ENCODE measurements at regions not wholly inside any gene's neighbourhood (a gene's known extent, or its start where the extent isn't known, plus 50 kb on each side); places are given as distances from the start of the nearest gene placed in this dataset.

GRCh38 chr1:82560566-82560965, 759.8 kb downstream of the ADGRL2 start:
- no peak for DNase-seq (ENCODE audit: low read depth)

GRCh38 chr1:82555501-82555900, 754.8 kb downstream of the ADGRL2 start:
- no peak for DNase-seq (ENCODE audit: low read depth)

GRCh38 chr1:82549841-82550240, 749.1 kb downstream of the ADGRL2 start:
- no peak for DNase-seq (ENCODE audit: low read depth)

GRCh38 chr1:82542766-82543165, 742.0 kb downstream of the ADGRL2 start:
- DNase-seq (ENCODE audit: low read depth), result no peak

GRCh38 chr1:82542141-82542540, 741.4 kb downstream of the ADGRL2 start:
- no peak for DNase-seq (ENCODE audit: low read depth)

GRCh38 chr1:82540006-82540405, 739.3 kb downstream of the ADGRL2 start:
- no peak for DNase-seq (ENCODE audit: low read depth)

- peak; percentile 13 for DNase-seq (ENCODE audit: low read depth)
These were observed 738.1 kb downstream of the ADGRL2 start for GRCh38 chr1:82538876-82539275.

GRCh38 chr1:82534996-82535395, 734.3 kb downstream of the ADGRL2 start:
- no peak for DNase-seq (ENCODE audit: low read depth)

- no peak for DNase-seq (ENCODE audit: low read depth)
These were observed 724.6 kb downstream of the ADGRL2 start for GRCh38 chr1:82525378-82525777.

GRCh38 chr1:82520611-82521010, 719.9 kb downstream of the ADGRL2 start:
- DNase-seq (ENCODE audit: low read depth), result no peak

GRCh38 chr1:82517586-82517985, 716.9 kb downstream of the ADGRL2 start:
- no peak for DNase-seq (ENCODE audit: low read depth)

GRCh38 chr1:82515650-82516049, 714.9 kb downstream of the ADGRL2 start:
- no peak for DNase-seq (ENCODE audit: low read depth)

- no peak for DNase-seq (ENCODE audit: low read depth)
These were observed 710.7 kb downstream of the ADGRL2 start for GRCh38 chr1:82511441-82511840.

GRCh38 chr1:82510431-82510830, 709.7 kb downstream of the ADGRL2 start:
- no peak for DNase-seq (ENCODE audit: low read depth)

- no peak for DNase-seq (ENCODE audit: low read depth)
These were observed 706.3 kb downstream of the ADGRL2 start for GRCh38 chr1:82507011-82507410.

- no peak for DNase-seq (ENCODE audit: low read depth)
These were observed 703.1 kb downstream of the ADGRL2 start for GRCh38 chr1:82503822-82504221.

- DNase-seq (ENCODE audit: low read depth), result no peak
These were observed 698.3 kb downstream of the ADGRL2 start for GRCh38 chr1:82499022-82499421.

- no peak for DNase-seq (ENCODE audit: low read depth)
These were observed 693.4 kb downstream of the ADGRL2 start for GRCh38 chr1:82494117-82494516.

GRCh38 chr1:82492159-82492558, 691.4 kb downstream of the ADGRL2 start:
- DNase-seq (ENCODE audit: low read depth), result no peak

- no peak for DNase-seq (ENCODE audit: low read depth)
These were observed 690.7 kb downstream of the ADGRL2 start for GRCh38 chr1:82491301-82492048.

- DNase-seq (ENCODE audit: low read depth), result no peak
These were observed 687.0 kb downstream of the ADGRL2 start for GRCh38 chr1:82487778-82488177.

GRCh38 chr1:82486969-82487368, 686.2 kb downstream of the ADGRL2 start:
- DNase-seq (ENCODE audit: low read depth), result no peak

- DNase-seq (ENCODE audit: low read depth), result no peak
These were observed 685.7 kb downstream of the ADGRL2 start for GRCh38 chr1:82486468-82486867.
